Activated T-helper 17 cell treated with anti-CD3 and anti-CD28 coated beads, Interleukin-2, amount 50 U/mL, for 72 hours (primary cell): ENCODE measurements at regions not wholly inside any gene's neighbourhood (a gene's known extent, or its start where the extent isn't known, plus 50 kb on each side); places are given as distances from the start of the nearest gene placed in this dataset.

Experiments
- ATAC-seq: fragments of 150-1000 bp; cut with Tn5 transposase; replicated peaks from 2 replicates; pipeline ENCODE4 v1.10.0; 2021; ENCODE audit warnings: mild to moderate bottlenecking, moderate library complexity
- H3K27ac Mint-ChIP-seq: one replicate; pipeline ENCODE4 v1.8.0; 2022; ENCODE audit warnings: mixed read lengths
- H3K27me3 Mint-ChIP-seq: one replicate; pipeline ENCODE4 v1.8.0; 2022; ENCODE audit warnings: mixed read lengths
- H3K36me3 Mint-ChIP-seq: one replicate; pipeline ENCODE4 v1.8.0; 2022; ENCODE audit warnings: low read depth, mild to moderate bottlenecking, mixed read lengths
- H3K4me1 Mint-ChIP-seq: one replicate; pipeline ENCODE4 v1.8.0; 2022; ENCODE audit warnings: mixed read lengths
- H3K4me3 Mint-ChIP-seq: one replicate; pipeline ENCODE4 v1.8.0; 2022; ENCODE audit warnings: mild to moderate bottlenecking, mixed read lengths
- H3K9me3 Mint-ChIP-seq: one replicate; pipeline ENCODE4 v1.8.0; 2022; ENCODE audit warnings: mixed read lengths

- H3K4me3 Mint-ChIP-seq, result no peak overlapping the region
- no peaks in the 10 kb centered on the region for H3K36me3 Mint-ChIP-seq
- H3K9me3 Mint-ChIP-seq, result peaks cover 10% of the 10 kb centered on the region
- no peak for ATAC-seq
- H3K27me3 Mint-ChIP-seq, result peaks cover 6% of the 10 kb centered on the region
- H3K27ac Mint-ChIP-seq, result no peak overlapping the region
- H3K4me1 Mint-ChIP-seq, result no peaks in the 10 kb centered on the region
These were observed 89.1 kb upstream of the CNOT2 start for GRCh38 chr12:70154087-70154638.

- Mint-ChIP-seq H3K27ac (no peak overlapping the region), H3K27me3 (peaks cover 8% of the 10 kb centered on the region), H3K4me1 (no peaks in the 10 kb centered on the region), H3K4me3 (no peak overlapping the region), H3K36me3 (no peaks in the 10 kb centered on the region), H3K9me3 (peaks cover 11% of the 10 kb centered on the region)
- no peak for ATAC-seq
These were observed 88.2 kb upstream of the CNOT2 start for GRCh38 chr12:70154960-70155589.

GRCh38 chr12:70157099-70157498, 86.1 kb upstream of the CNOT2 start:
- no peak overlapping the region for H3K27ac Mint-ChIP-seq
- H3K4me3 Mint-ChIP-seq, result no peak overlapping the region
- no peaks in the 10 kb centered on the region for H3K4me1 Mint-ChIP-seq
- ATAC-seq, result no peak
- H3K36me3 Mint-ChIP-seq, result no peaks in the 10 kb centered on the region
- H3K9me3 Mint-ChIP-seq, result peaks cover 11% of the 10 kb centered on the region
- peaks cover 8% of the 10 kb centered on the region for H3K27me3 Mint-ChIP-seq

- Mint-ChIP-seq H3K4me3 (no peak overlapping the region), H3K4me1 (no peaks in the 10 kb centered on the region), H3K36me3 (no peaks in the 10 kb centered on the region), H3K27me3 (no peaks in the 10 kb centered on the region), H3K9me3 (no peaks in the 10 kb centered on the region), H3K27ac (no peak overlapping the region)
- ATAC-seq, result no peak
These were observed 77.8 kb upstream of the CNOT2 start for GRCh38 chr12:70165450-70165849.

- Mint-ChIP-seq H3K9me3 (no peaks in the 10 kb centered on the region), H3K4me3 (no peak overlapping the region), H3K36me3 (no peaks in the 10 kb centered on the region), H3K27ac (no peak overlapping the region), H3K4me1 (no peaks in the 10 kb centered on the region), H3K27me3 (peaks cover 5% of the 10 kb centered on the region)
- ATAC-seq, result no peak
These were observed 66.9 kb upstream of the CNOT2 start for GRCh38 chr12:70176290-70176689.

- ATAC-seq, result no peak
- Mint-ChIP-seq H3K4me3 (no peak overlapping the region), H3K27me3 (peaks cover 7% of the 10 kb centered on the region), H3K27ac (no peak overlapping the region), H3K4me1 (no peaks in the 10 kb centered on the region), H3K36me3 (no peaks in the 10 kb centered on the region), H3K9me3 (peaks cover 2% of the 10 kb centered on the region)
These were observed 65.6 kb upstream of the CNOT2 start for GRCh38 chr12:70177631-70178030.

GRCh38 chr12:70178038-70178437, 65.2 kb upstream of the CNOT2 start:
- no peak overlapping the region for H3K27ac Mint-ChIP-seq

GRCh38 chr12:70180130-70180529, 63.1 kb upstream of the CNOT2 start:
- ATAC-seq, result no peak
- H3K4me3 Mint-ChIP-seq, result no peak overlapping the region
- H3K36me3 Mint-ChIP-seq, result no peaks in the 10 kb centered on the region
- peaks cover 4% of the 10 kb centered on the region for H3K9me3 Mint-ChIP-seq
- H3K4me1 Mint-ChIP-seq, result no peaks in the 10 kb centered on the region
- H3K27ac Mint-ChIP-seq, result no peak overlapping the region
- H3K27me3 Mint-ChIP-seq, result peaks cover 13% of the 10 kb centered on the region

More at GRCh38 chr12:70178038-70178437, 65.2 kb upstream of the CNOT2 start:
- no peak for ATAC-seq
- Mint-ChIP-seq H3K9me3 (peaks cover 4% of the 10 kb centered on the region), H3K4me1 (no peaks in the 10 kb centered on the region), H3K27me3 (peaks cover 11% of the 10 kb centered on the region), H3K4me3 (no peak overlapping the region), H3K36me3 (no peaks in the 10 kb centered on the region)

- H3K27ac Mint-ChIP-seq, result no peak overlapping the region
- H3K4me3 Mint-ChIP-seq, result no peak overlapping the region
- H3K4me1 Mint-ChIP-seq, result no peaks in the 10 kb centered on the region
- no peaks in the 10 kb centered on the region for H3K36me3 Mint-ChIP-seq
- ATAC-seq, result no peak
- peaks cover 4% of the 10 kb centered on the region for H3K9me3 Mint-ChIP-seq
- H3K27me3 Mint-ChIP-seq, result peaks cover 13% of the 10 kb centered on the region
These were observed 57.9 kb upstream of the CNOT2 start for GRCh38 chr12:70185301-70185700.

GRCh38 chr12:70186436-70186835, 56.8 kb upstream of the CNOT2 start:
- H3K27ac Mint-ChIP-seq, result no peak overlapping the region

GRCh38 chr12:70190262-70191010, 52.8 kb upstream of the CNOT2 start:
- no peak for ATAC-seq
- H3K9me3 Mint-ChIP-seq, result no peaks in the 10 kb centered on the region
- peaks cover 3% of the 10 kb centered on the region for H3K27me3 Mint-ChIP-seq
- no peaks in the 10 kb centered on the region for H3K4me1 Mint-ChIP-seq
- H3K36me3 Mint-ChIP-seq, result no peaks in the 10 kb centered on the region
- no peak overlapping the region for H3K27ac Mint-ChIP-seq
- H3K4me3 Mint-ChIP-seq, result no peak overlapping the region

More at GRCh38 chr12:70186436-70186835, 56.8 kb upstream of the CNOT2 start:
- H3K36me3 Mint-ChIP-seq, result no peaks in the 10 kb centered on the region
- no peaks in the 10 kb centered on the region for H3K4me1 Mint-ChIP-seq
- peaks cover 8% of the 10 kb centered on the region for H3K27me3 Mint-ChIP-seq
- no peak for ATAC-seq
- no peak overlapping the region for H3K4me3 Mint-ChIP-seq
- peaks cover 4% of the 10 kb centered on the region for H3K9me3 Mint-ChIP-seq
